Fibroblast of pulmonary artery (primary cell): ENCODE measurements at regions not wholly inside any gene's neighbourhood (a gene's known extent, or its start where the extent isn't known, plus 50 kb on each side); places are given as distances from the start of the nearest gene placed in this dataset.

Experiments
- DNase-seq: peaks from one replicate; pipeline ENCODE4 v3.0.0-alpha.2; 2010; ENCODE audit warnings: low read depth
- H3K4me3 ChIP-seq: replicated peaks from 2 replicates; pipeline ENCODE4 v1.5.1; 2011; ENCODE audit warnings: low read depth, mild to moderate bottlenecking, control low read depth, low read length, moderate library complexity
- CTCF ChIP-seq: IDR thresholded peaks from 2 replicates; pipeline ENCODE4 v1.5.1; 2011; ENCODE audit warnings: mild to moderate bottlenecking, control low read depth, low read length, inconsistent platforms; ENCODE audit errors: missing control alignments

DNA sequence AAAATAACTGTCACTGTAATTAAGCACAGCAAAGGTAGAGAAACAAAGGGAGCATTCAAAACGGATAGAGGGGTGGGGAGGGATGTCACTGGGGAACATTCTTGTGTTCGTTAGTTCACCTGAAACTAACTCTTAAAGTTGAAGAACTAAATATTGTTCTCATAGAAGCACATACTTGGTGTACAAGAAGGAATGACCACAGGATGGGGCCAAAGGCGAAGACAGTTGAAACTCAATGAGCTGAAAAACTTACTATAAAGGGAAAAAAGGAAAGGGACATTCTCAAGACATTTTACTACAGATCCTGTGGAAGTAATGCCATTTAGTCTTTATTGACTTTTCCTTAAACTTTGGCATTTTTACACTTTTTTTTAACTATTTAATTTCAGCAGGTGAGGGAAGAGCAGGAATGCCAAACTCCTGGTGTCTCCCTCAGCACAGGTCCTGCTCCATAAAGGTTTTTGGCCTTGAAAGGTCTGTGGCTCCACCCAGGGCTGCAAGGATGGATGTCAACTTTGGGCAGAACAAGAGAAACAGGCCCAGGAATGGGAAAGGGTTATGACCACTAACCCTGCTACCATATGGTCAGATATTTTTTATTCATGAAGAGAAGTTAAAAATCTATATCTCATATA is 197.6 kb upstream of the RASA1 start:
- peak; percentile 70 for TF ChIP-seq CTCF
- DNase-seq = peak; percentile 84

DNA sequence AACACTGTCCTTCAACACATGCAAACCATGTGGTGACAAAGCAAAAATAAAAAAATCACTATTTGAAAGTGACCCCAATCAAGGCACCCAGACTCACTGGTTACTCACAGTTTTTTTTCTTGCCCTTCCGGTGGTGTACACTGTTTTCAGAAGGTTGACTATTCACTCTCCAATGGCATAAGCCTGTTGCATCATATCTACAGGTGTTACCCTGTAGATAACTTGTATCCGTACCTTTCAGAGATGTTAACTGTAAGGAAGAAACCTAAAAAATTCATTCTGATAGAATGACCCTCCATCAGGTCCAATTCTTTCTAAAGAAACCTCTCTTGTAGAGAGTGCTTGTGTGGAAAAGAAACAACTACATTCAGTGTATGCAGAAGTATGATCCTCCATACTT is 193.6 kb upstream of the RASA1 start:
- no peak overlapping the region for H3K4me3 ChIP-seq
- no peak for DNase-seq
- no peak for TF ChIP-seq CTCF

More for the DNA sequence above, 197.6 kb upstream of the RASA1 start:
- no peak overlapping the region for H3K4me3 ChIP-seq

- no peak for DNase-seq
- no peak for TF ChIP-seq CTCF
- no peak overlapping the region for H3K4me3 ChIP-seq
These were observed 192.6 kb upstream of the RASA1 start for GRCh38 chr5:87074934-87075541.

GRCh38 chr5:87076411-87076810 is 191.3 kb upstream of the RASA1 start:
- no peak for TF ChIP-seq CTCF
- no peak for DNase-seq
- no peak overlapping the region for H3K4me3 ChIP-seq

GRCh38 chr5:87076931-87077330 is 190.8 kb upstream of the RASA1 start:
- TF ChIP-seq CTCF = no peak
- no peak overlapping the region for H3K4me3 ChIP-seq
- DNase-seq = no peak

DNA sequence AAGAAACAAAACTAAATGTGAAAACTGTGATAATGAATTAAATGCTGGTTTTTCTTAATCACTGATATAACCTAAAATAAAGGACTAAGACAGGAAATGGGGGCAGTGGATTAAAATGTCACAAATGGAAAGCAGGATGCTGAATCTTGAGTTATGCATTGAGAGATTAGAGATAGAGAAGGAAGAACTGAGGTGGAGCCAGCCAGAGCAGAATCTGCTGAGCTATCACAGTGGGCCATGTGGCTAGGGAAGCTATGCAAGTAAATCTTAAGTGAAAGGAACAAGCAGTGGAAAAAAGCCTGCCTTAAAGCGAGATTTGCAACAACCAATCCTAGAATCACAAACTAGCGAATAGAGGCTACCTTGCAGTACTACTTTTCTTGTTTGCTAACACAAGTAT is 188.5 kb upstream of the RASA1 start:
- no peak overlapping the region for H3K4me3 ChIP-seq
- TF ChIP-seq CTCF = no peak
- no peak for DNase-seq

GRCh38 chr5:87081016-87081415 is 186.7 kb upstream of the RASA1 start:
- H3K4me3 ChIP-seq = no peak overlapping the region
- no peak for TF ChIP-seq CTCF
- no peak for DNase-seq
